H1 (cell line): ENCODE measurements at regions not wholly inside any gene's neighbourhood (a gene's known extent, or its start where the extent isn't known, plus 50 kb on each side); places are given as distances from the start of the nearest gene placed in this dataset.

Experiments
- CBX5 ChIP-seq: fragments of 300-800, 300-1000 bp; sonication (generic); IDR thresholded peaks from 2 replicates; pipeline ENCODE4 v1.7.1; 2016; ENCODE audit warnings: antibody characterized with exemption, low read length, low read depth
- CTCF ChIP-seq, 3 experiments: IDR thresholded peaks; 1 replicate in 2 of 3; 2 replicates in 1 of 3; pipeline versions ENCODE4 v1.5.1 to v1.6.1; 2011; ENCODE audit warnings: low read length in 3 of 3, mild to moderate bottlenecking in 3 of 3, inconsistent platforms in 2 of 3, low read depth in 1 of 3, moderate library complexity in 1 of 3; ENCODE audit not compliant: insufficient read depth in 1 of 3; ENCODE audit errors: control extremely low read depth in 1 of 3
- EP300 ChIP-seq, 2 experiments: IDR thresholded peaks; 1 replicate in 1 of 2; 2 replicates in 1 of 2; pipeline ENCODE4 v1.6.1; 2011 to 2012; ENCODE audit warnings: low read depth in 2 of 2, low read length in 2 of 2, mild to moderate bottlenecking in 2 of 2, borderline replicate concordance in 1 of 2, inconsistent platforms in 1 of 2, moderate library complexity in 1 of 2
- EZH2 ChIP-seq: fragments of 200-600 bp; sonication (generic); IDR thresholded peaks from 2 replicates; pipeline ENCODE4 v1.7.1; 2012; ENCODE audit warnings: low read depth, mild to moderate bottlenecking, moderate library complexity, low read length, inconsistent platforms; ENCODE audit not compliant: severe bottlenecking
- FOSL1 ChIP-seq: IDR thresholded peaks from 2 replicates; pipeline ENCODE4 v1.6.1; 2011; ENCODE audit warnings: mild to moderate bottlenecking, low read depth, low read length, moderate library complexity; ENCODE audit not compliant: insufficient read depth
- PHF8 ChIP-seq: fragments of 200-600 bp; sonication (generic); conservative IDR thresholded peaks from 2 replicates; pipeline ENCODE4 v1.7.1; 2012; ENCODE audit warnings: low read depth, mild to moderate bottlenecking, inconsistent platforms, low read length, moderate library complexity
- POLR2A ChIP-seq, 2 experiments: IDR thresholded peaks; 1 replicate in 1 of 2; 2 replicates in 1 of 2; pipeline ENCODE4 v1.6.1; 2011; ENCODE audit warnings: low read depth in 2 of 2, low read length in 2 of 2, mild to moderate bottlenecking in 2 of 2; ENCODE audit errors: control extremely low read depth in 1 of 2
- POLR2AphosphoS5 ChIP-seq: IDR thresholded peaks from 2 replicates; pipeline ENCODE4 v1.6.1; 2011; ENCODE audit warnings: low read depth, low read length

GRCh38 chr12:29050503-29050902, 98.6 kb upstream of the FAR2 start:
- no peak for TF ChIP-seq EP300 (IDR thresholded peaks at IDR 0.05; ENCODE audit: borderline replicate concordance in 1 of 2, low read depth in 2 of 2, low read length in 2 of 2)
- no peak for TF ChIP-seq POLR2A (IDR thresholded peaks at IDR 0.05; ENCODE audit: control extremely low read depth in 1 of 2, low read depth in 2 of 2, low read length in 2 of 2)
- no peak for TF ChIP-seq PHF8
- TF ChIP-seq CBX5: no peak
- TF ChIP-seq CTCF (IDR thresholded peaks at IDR 0.05; ENCODE audit: control extremely low read depth in 1 of 3, insufficient read depth in 1 of 3, low read depth in 1 of 3, low read length in 3 of 3): no peak
- no peak for TF ChIP-seq POLR2AphosphoS5
- TF ChIP-seq EZH2: no peak
- no peak for TF ChIP-seq FOSL1
